ENCODE measurements at regions not wholly inside any gene's neighbourhood (a gene's known extent, or its start where the extent isn't known, plus 50 kb on each side); places are given as distances from the start of the nearest gene placed in this dataset.

GRCh38 chr11:130611791-130612251 is 163.4 kb downstream of the ADAMTS15 start:
- TF ChIP-seq REST (IDR thresholded peaks at IDR 0.05; ENCODE audit: insufficient read depth in 1 of 2, low read depth in 2 of 2, low read length in 2 of 2) (no peak), POLR2AphosphoS5 (IDR thresholded peaks at IDR 0.05; ENCODE audit: low read depth, low read length) (no peak), SIN3A (IDR thresholded peaks at IDR 0.05; ENCODE audit: borderline replicate concordance, insufficient read depth, low read length) (no peak), TAF1 (IDR thresholded peaks at IDR 0.05; ENCODE audit: borderline replicate concordance, insufficient read depth, low read length) (no peak), FOXP2 (optimal IDR thresholded peaks at IDR 0.05; ENCODE audit: borderline replicate concordance, extremely low read depth, extremely low read length, insufficient read depth) (no peak)

Data from PFSK-1 (cell line).